GM12892 (cell line): ENCODE measurements at regions not wholly inside any gene's neighbourhood (a gene's known extent, or its start where the extent isn't known, plus 50 kb on each side); places are given as distances from the start of the nearest gene placed in this dataset.

ENCODE experiments used
- POLR2A ChIP-seq: IDR thresholded peaks from 2 replicates; pipeline ENCODE4 v1.6.1; 2011; ENCODE audit warnings: low read depth, low read length, control low read depth
- POLR2AphosphoS5 ChIP-seq: IDR thresholded peaks from 2 replicates; pipeline ENCODE4 v1.6.1; 2011; ENCODE audit warnings: low read depth, low read length, control low read depth

- TF ChIP-seq POLR2A (no peak), POLR2AphosphoS5 (no peak)
Observed at GRCh38 chrX:28229217-28229616, 248.0 kb upstream of the DCAF8L1 start.
